ENCODE measurements at regions not wholly inside any gene's neighbourhood (a gene's known extent, or its start where the extent isn't known, plus 50 kb on each side); places are given as distances from the start of the nearest gene placed in this dataset.

- TF ChIP-seq CTCF (IDR thresholded peaks at IDR 0.05) (no peak), POLR2A (IDR thresholded peaks at IDR 0.05) (no peak)
These were observed 317.9 kb upstream of the PCDH7 start for GRCh38 chr4:30402276-30402675.

All from tibial nerve (tissue), 3 donors.